ENCODE measurements at regions not wholly inside any gene's neighbourhood (a gene's known extent, or its start where the extent isn't known, plus 50 kb on each side); places are given as distances from the start of the nearest gene placed in this dataset.

DNA sequence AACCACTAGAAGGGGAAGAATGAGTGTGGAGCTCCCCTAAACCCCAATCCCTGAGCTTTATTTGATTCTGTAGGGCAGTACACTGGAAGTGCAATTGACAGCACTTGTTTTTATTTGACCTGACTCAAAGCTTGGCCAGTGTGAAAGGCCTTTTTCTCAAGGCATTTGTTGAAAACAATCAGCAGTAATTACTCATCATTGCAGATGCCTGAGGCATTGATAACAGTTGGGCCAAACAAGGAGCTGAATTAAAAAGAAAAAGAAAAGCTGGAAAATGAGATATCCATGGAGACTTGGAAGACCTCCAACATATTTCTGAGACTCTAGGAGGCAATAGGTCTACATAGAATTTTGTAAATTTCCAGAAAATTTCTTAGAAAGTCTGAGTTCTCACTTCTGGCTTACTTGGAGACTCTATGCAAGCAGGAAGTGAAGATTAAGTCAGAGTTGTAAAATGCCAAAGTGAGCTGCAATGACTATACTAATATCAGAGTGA lies 200.8 kb upstream of the KCNJ16 start:
- Mint-ChIP-seq H3K9me3 (peaks cover 4% of the 10 kb centered on the region), H3K27me3 (ENCODE audit: low read depth) (no peaks in the 10 kb centered on the region), H3K27ac (no peak overlapping the region), H3K4me3 (no peak overlapping the region), H3K36me3 (ENCODE audit: low read depth) (no peaks in the 10 kb centered on the region), H3K4me1 (ENCODE audit: low read depth) (no peaks in the 10 kb centered on the region)

DNA sequence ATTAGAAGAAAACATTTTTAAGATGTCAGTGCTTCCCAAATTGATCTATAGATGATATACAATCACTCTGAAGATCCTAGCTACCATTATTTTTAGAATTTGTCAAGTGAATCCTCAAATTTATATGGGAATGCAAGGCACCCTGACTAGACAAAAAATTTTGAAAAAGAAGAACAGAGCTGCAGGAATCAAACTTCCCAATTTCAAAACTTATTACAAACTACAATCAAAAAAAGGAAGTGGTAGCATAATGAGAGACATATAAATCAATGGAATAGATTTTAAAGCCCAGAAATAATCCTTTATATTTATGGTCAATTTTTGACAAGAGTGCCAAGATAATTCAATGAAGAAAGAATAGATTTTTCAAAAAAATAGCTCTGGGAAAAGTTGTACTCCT lies 198.3 kb upstream of the KCNJ16 start:
- Mint-ChIP-seq H3K27ac (no peak overlapping the region), H3K36me3 (ENCODE audit: low read depth) (no peaks in the 10 kb centered on the region), H3K4me3 (no peak overlapping the region), H3K4me1 (ENCODE audit: low read depth) (no peaks in the 10 kb centered on the region), H3K9me3 (peaks cover 4% of the 10 kb centered on the region), H3K27me3 (ENCODE audit: low read depth) (no peaks in the 10 kb centered on the region)

DNA sequence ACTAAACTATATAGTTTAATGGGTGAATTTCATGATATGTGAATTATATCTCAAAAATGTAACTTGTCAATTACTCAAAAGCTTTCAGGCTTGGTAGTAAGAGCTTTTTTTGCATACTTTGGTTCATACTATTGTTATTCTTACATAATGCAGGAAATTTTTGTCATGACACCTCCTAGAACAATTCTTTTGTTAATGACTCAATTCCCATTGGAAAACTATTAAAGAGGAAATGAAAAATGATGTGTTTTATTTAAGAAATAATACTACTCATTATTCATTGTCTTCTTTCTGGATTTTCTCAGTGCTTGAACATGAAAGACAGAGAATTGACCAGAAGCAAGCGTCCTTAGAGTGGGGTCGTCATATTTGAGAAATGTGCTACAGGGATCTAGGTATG lies 196.4 kb upstream of the KCNJ16 start:
- no peaks in the 10 kb centered on the region for H3K9me3 Mint-ChIP-seq
- H3K27ac Mint-ChIP-seq: no peak overlapping the region
- H3K4me1 Mint-ChIP-seq (ENCODE audit: low read depth): no peaks in the 10 kb centered on the region
- H3K36me3 Mint-ChIP-seq (ENCODE audit: low read depth): no peaks in the 10 kb centered on the region
- H3K27me3 Mint-ChIP-seq (ENCODE audit: low read depth): no peaks in the 10 kb centered on the region
- no peak overlapping the region for H3K4me3 Mint-ChIP-seq

DNA sequence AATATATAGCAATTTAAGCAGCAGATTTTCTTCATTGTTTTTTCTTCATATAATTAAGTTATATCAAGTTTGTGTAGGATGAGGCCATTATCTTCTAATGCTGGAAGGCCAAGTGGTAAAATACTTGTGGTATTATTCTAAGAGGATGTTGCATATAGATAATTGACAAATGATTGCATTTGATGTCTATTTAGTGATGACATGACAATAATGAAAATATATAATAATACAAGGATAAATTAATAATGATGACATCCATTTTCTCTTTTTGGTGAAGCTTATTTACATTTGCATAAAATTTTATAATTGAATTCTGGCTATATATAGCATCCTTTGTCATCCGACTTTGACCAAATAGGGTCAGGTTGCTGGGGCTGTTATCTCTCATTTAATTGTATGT lies 195.4 kb upstream of the KCNJ16 start:
- H3K27me3 Mint-ChIP-seq (ENCODE audit: low read depth): no peaks in the 10 kb centered on the region
- H3K9me3 Mint-ChIP-seq: no peaks in the 10 kb centered on the region
- no peaks in the 10 kb centered on the region for H3K36me3 Mint-ChIP-seq (ENCODE audit: low read depth)
- H3K27ac Mint-ChIP-seq: no peak overlapping the region
- no peak overlapping the region for H3K4me3 Mint-ChIP-seq
- no peaks in the 10 kb centered on the region for H3K4me1 Mint-ChIP-seq (ENCODE audit: low read depth)

DNA sequence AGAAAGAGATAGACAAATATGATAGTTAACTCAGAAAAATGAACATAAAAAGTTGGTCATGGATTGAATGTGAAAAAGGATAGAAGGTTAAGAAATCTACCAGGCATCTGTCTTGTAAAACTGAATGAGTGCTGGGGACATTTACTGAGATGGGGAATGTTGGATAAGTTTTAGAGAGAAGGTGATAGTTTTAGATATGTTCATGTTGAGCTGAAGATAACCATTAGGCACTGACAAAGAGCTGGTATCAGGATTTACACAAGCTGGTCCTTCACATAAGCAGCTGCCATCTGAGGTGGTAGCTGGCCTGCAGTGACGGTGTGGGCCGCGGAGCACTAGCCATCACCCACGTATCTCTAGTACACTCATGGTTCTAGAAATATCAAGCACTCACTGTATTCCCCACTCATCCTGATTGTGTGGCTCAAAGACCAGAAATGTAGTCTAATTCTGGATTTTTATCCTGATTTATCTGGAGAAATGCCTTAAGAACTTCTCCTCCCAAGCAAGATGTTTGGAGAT lies 194.4 kb upstream of the KCNJ16 start:
- no peaks in the 10 kb centered on the region for H3K27me3 Mint-ChIP-seq (ENCODE audit: low read depth)
- no peak overlapping the region for H3K4me3 Mint-ChIP-seq
- no peaks in the 10 kb centered on the region for H3K4me1 Mint-ChIP-seq (ENCODE audit: low read depth)
- no peaks in the 10 kb centered on the region for H3K36me3 Mint-ChIP-seq (ENCODE audit: low read depth)
- H3K9me3 Mint-ChIP-seq: no peaks in the 10 kb centered on the region
- H3K27ac Mint-ChIP-seq: no peak overlapping the region

DNA sequence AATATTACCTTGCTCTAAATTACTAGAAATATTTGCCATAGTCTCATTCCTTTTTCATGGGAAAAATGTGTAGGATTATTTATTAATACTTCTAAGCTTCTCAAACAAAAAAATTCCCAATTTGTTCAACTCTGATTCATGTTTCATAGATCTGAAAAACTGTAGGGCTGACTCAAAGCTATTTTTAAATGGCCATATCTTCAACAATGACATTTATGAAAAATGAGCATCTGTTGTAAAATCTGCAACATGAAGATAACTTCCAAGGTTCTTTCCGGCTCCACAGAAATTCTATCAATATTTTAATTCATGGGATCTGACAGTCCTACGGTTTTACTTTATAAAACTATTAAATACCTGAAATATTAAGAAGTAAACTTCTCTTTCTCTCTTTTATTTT lies 192.7 kb upstream of the KCNJ16 start:
- Mint-ChIP-seq H3K4me3 (no peak overlapping the region), H3K9me3 (no peaks in the 10 kb centered on the region), H3K36me3 (ENCODE audit: low read depth) (no peaks in the 10 kb centered on the region), H3K27ac (no peak overlapping the region), H3K27me3 (ENCODE audit: low read depth) (no peaks in the 10 kb centered on the region), H3K4me1 (ENCODE audit: low read depth) (no peaks in the 10 kb centered on the region)

DNA sequence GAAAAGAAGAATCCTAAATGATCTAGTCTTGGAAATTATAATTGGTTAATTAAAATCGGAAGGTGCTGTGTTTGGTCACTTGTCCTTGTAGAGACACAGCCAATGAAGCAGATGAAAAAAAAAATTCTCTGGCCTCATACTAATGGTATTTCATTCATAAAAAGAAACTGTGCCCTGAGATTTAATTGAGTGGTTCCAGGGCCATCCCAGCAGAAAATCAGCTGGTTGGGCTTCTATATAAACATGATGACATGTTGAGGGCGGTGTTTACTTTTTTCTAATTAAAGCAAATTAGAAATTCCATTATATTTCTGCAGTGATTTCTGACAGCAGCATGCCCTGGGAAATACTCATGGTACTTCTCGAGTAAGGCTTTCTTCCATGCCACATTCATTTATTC lies 191.9 kb upstream of the KCNJ16 start:
- no peaks in the 10 kb centered on the region for H3K27me3 Mint-ChIP-seq (ENCODE audit: low read depth)
- H3K4me1 Mint-ChIP-seq (ENCODE audit: low read depth): no peaks in the 10 kb centered on the region
- H3K36me3 Mint-ChIP-seq (ENCODE audit: low read depth): no peaks in the 10 kb centered on the region
- H3K9me3 Mint-ChIP-seq: no peaks in the 10 kb centered on the region
- H3K27ac Mint-ChIP-seq: no peak overlapping the region
- H3K4me3 Mint-ChIP-seq: no peak overlapping the region

DNA sequence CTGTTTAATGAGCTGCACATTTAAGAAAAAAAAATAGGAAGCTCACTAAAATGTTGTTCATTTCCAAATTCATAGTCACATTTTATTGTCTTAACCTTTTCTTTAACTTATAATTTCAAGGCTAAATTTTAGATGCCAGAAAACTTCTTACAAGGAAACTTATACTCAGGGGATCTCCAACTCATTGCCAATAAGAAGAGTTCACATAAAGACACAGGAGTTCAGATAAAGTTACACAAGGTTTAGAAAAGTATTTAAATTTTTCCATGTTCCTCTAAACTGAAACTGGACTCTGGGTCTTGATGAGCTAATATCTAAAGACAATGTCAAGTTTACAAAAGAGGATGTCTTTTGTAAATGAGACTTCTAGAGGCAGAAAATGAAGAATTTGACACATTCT lies 190.7 kb upstream of the KCNJ16 start:
- no peak overlapping the region for H3K4me3 Mint-ChIP-seq
- H3K36me3 Mint-ChIP-seq (ENCODE audit: low read depth): no peaks in the 10 kb centered on the region
- no peaks in the 10 kb centered on the region for H3K27me3 Mint-ChIP-seq (ENCODE audit: low read depth)
- H3K27ac Mint-ChIP-seq: no peak overlapping the region
- H3K4me1 Mint-ChIP-seq (ENCODE audit: low read depth): no peaks in the 10 kb centered on the region
- no peaks in the 10 kb centered on the region for H3K9me3 Mint-ChIP-seq

DNA sequence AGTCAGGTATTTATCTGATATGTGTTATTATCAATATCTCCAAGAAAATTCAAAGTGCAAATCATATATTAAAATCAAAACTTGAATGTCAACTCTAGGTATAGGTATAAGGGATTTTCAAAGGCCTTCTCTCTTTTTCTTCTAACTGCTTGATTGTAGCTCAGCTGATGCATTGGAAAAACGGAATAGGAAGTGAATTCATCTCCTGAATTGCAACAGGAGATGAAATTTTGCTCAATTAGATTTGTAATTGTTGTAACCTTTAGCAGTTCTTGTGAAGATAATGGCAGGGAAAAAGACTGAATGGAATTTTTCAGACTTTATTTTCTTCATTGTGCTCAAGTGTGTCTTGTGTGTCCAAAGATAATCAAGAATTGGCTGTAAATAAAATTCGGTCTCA lies 190.2 kb upstream of the KCNJ16 start:
- H3K27ac Mint-ChIP-seq: no peak overlapping the region
- no peaks in the 10 kb centered on the region for H3K9me3 Mint-ChIP-seq

DNA sequence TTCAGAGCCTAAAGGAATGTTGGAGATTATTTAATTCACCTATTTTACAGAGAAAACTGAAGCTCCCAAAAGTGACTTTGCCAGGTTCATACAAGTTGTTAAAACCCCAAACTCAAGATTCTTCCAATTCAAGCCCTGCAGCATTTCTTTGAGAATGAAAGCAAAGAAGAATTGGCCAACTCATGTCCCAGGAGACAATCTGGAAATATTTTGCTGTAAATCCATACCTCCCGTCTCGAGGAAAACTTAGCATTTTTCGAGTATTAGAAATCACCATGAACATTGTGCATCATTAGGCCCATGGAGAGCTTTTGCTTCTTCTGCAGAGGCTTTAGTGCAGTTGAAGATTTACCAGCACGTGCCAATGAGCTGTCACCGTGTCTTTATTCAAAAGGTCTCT lies 176.4 kb upstream of the KCNJ16 start:
- Mint-ChIP-seq H3K27me3 (ENCODE audit: low read depth) (no peaks in the 10 kb centered on the region), H3K4me3 (no peak overlapping the region), H3K27ac (no peak overlapping the region), H3K9me3 (no peaks in the 10 kb centered on the region), H3K4me1 (ENCODE audit: low read depth) (no peaks in the 10 kb centered on the region), H3K36me3 (ENCODE audit: low read depth) (no peaks in the 10 kb centered on the region)

More for the DNA sequence above, 190.2 kb upstream of the KCNJ16 start:
- H3K36me3 Mint-ChIP-seq (ENCODE audit: low read depth): no peaks in the 10 kb centered on the region
- H3K4me1 Mint-ChIP-seq (ENCODE audit: low read depth): no peaks in the 10 kb centered on the region
- no peaks in the 10 kb centered on the region for H3K27me3 Mint-ChIP-seq (ENCODE audit: low read depth)
- no peak overlapping the region for H3K4me3 Mint-ChIP-seq

DNA sequence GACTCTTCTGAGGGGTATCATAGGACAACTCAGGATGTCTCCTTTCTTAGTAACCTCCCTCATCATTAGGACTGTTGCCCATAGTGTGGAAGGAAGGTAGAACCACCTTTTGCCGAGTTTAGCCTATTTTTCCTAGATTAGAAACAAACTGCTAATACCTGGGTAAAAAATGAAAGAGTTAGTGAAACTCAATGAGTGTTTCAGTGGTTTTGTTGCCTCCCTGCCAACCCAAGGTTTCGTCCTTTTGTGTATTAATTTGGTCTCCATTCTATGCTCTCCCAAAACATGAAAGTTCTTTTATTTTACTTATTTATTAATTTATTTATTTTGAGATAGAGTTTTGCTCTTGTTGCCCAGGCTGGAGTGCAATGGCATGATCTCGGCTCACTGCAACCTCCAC lies 174.9 kb upstream of the KCNJ16 start:
- no peaks in the 10 kb centered on the region for H3K36me3 Mint-ChIP-seq (ENCODE audit: low read depth)
- H3K4me3 Mint-ChIP-seq: no peak overlapping the region
- H3K27ac Mint-ChIP-seq: no peak overlapping the region
- no peaks in the 10 kb centered on the region for H3K27me3 Mint-ChIP-seq (ENCODE audit: low read depth)
- H3K9me3 Mint-ChIP-seq: no peaks in the 10 kb centered on the region
- H3K4me1 Mint-ChIP-seq (ENCODE audit: low read depth): no peaks in the 10 kb centered on the region

DNA sequence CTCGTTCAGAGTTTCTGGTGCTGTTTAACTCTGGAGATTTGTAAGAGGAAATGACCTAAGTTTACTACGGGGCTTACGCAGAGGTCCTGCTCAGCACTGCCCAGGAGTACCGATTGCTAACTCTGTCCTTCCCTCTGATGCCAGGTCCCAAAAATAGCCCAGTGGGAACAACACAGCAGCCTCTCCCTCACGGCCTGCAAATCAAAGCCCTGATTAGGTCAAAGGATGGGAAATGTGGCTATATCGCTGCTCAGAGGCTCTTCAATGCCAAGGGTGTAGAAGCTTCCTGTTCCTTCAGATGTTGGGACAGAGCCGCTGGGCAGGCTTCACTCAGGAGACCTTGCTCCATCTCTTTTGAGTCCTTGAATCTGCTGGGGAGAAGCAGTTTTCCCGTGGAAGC lies 174.2 kb upstream of the KCNJ16 start:
- Mint-ChIP-seq H3K4me3 (no peak overlapping the region), H3K27ac (no peak overlapping the region), H3K36me3 (ENCODE audit: low read depth) (no peaks in the 10 kb centered on the region), H3K4me1 (ENCODE audit: low read depth) (no peaks in the 10 kb centered on the region), H3K27me3 (ENCODE audit: low read depth) (no peaks in the 10 kb centered on the region), H3K9me3 (no peaks in the 10 kb centered on the region)

DNA sequence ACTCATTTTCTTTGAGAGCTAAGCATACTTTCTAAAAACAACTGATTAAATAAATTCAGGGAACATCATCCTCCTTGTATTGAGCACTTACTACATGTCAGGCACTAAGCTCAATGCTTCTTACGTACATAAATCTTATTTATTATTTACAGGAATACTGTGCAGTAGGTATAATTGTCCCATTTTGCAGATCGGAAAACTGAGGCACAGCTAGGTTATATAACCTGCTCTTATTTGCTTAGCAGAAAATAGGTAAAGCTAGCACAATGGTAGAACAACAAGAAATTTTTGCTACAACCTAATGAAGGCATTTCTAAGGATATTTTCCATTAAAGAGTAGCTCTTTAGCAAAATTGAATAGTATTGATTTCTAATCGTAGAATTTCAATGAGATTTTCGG lies 168.7 kb upstream of the KCNJ16 start:
- no peak overlapping the region for H3K4me3 Mint-ChIP-seq
- no peaks in the 10 kb centered on the region for H3K9me3 Mint-ChIP-seq
- no peaks in the 10 kb centered on the region for H3K4me1 Mint-ChIP-seq (ENCODE audit: low read depth)
- no peak overlapping the region for H3K27ac Mint-ChIP-seq
- no peaks in the 10 kb centered on the region for H3K36me3 Mint-ChIP-seq (ENCODE audit: low read depth)
- H3K27me3 Mint-ChIP-seq (ENCODE audit: low read depth): no peaks in the 10 kb centered on the region

DNA sequence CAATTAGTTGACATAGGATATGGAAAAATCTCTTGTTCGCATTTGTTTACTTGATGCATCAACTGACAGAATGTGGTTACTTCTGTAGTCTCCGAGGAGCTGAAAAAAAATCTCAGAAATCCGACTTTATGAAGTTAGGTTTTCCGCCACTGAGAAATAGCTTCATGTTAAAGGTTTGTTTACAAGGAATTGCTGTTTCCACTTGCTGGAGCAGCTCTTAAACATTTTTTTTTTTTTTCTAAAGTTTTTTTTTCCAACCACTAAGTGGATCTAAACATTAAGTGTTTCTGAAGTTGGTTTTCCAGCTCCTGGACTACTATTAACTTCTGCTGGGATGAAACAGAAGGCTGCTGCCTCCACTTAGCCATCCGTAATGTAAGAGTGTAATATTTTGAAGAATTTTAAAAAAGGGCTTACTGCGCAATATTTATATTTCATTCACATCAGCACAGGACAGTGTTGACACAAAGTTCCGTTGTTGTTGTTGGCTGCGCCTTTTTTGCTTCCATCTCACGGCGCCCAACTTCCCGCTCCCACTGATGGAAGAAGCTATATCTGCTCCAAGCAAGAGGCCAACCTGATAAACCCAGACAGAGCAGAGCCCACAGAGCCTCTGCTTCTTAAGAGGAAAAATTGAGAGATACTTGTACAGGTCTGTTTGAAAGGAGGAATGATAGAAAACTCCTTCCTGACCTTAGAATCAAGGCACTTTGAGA lies 167.7 kb upstream of the KCNJ16 start:
- Mint-ChIP-seq H3K4me1 (ENCODE audit: low read depth) (no peaks in the 10 kb centered on the region), H3K36me3 (ENCODE audit: low read depth) (no peaks in the 10 kb centered on the region), H3K9me3 (no peaks in the 10 kb centered on the region), H3K27ac (no peak overlapping the region), H3K4me3 (no peak overlapping the region), H3K27me3 (ENCODE audit: low read depth) (no peaks in the 10 kb centered on the region)

DNA sequence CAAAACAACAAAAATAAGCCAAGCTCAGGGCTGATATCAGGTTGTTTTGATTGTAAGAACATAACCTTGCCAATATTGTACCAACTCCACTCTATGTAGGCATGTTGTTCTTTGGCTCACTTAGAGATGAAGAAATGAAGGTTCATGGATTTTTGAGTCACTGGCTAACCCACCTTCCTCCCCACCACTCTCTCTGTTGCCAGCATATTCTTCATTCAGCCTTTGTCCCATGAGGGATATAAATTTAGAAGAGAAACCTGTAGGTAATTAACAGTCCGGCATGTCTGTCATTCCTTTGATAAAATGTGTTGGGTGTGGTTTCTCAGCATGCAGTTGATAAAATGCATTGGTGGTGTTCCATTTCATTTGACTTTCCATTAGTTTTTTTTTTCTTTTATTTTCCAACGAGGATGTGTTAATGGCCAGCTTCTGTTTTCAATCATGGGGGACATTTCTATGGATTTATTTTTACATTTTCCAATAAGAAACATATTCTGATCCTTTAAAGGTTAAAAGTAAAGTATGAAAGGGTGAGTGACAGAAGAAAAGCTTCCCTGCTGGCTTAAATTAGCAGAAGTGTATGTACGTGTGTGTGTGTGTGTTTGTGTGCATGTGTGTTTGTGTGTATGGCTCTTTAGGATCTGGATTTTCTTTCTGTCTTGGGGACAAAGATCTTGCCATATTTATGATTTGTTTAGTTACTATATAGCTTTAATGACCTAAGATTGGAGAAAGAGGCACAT lies 166.2 kb upstream of the KCNJ16 start:
- Mint-ChIP-seq H3K9me3 (no peaks in the 10 kb centered on the region), H3K4me3 (no peak overlapping the region), H3K36me3 (ENCODE audit: low read depth) (no peaks in the 10 kb centered on the region), H3K27ac (no peak overlapping the region), H3K27me3 (ENCODE audit: low read depth) (no peaks in the 10 kb centered on the region), H3K4me1 (ENCODE audit: low read depth) (no peaks in the 10 kb centered on the region)

All from T-helper 1 cell treated with Interleukin-12 subunit alpha and Interleukin-12 subunit beta and Interleukin-4 antibody, amounts not matched to agents 30 μg/mL and 1 μg/mL, for 36 hours (primary cell).